H7 (cell line): ENCODE measurements at regions not wholly inside any gene's neighbourhood (a gene's known extent, or its start where the extent isn't known, plus 50 kb on each side); places are given as distances from the start of the nearest gene placed in this dataset.
A peak's percentile ranks its signal among the peaks of the same experiment; 100 is the strongest.
"Not testable (repeated sequence)": the region's sequence is repeated elsewhere in the genome, so short reads cannot be mapped to it uniquely, and the experiment has no call there.

ENCODE experiments used
- DNase-seq: peaks from one replicate; pipeline ENCODE4 v3.0.0; 2012
- H3K27me3 ChIP-seq: 2 replicates; pipeline ENCODE4 v1.6.0; 2011; ENCODE audit warnings: mild to moderate bottlenecking, low read length; ENCODE audit not compliant: control insufficient read depth, insufficient read depth
- H3K36me3 ChIP-seq: replicated peaks from 2 replicates; pipeline ENCODE4 v1.5.1; 2011; ENCODE audit warnings: low read length; ENCODE audit not compliant: control insufficient read depth, insufficient read depth
- H3K4me3 ChIP-seq: 2 replicates; pipeline ENCODE4 v1.5.1; 2011; ENCODE audit warnings: low read depth, mild to moderate bottlenecking, control low read depth, low read length, moderate library complexity; ENCODE audit not compliant: insufficient read depth

DNA sequence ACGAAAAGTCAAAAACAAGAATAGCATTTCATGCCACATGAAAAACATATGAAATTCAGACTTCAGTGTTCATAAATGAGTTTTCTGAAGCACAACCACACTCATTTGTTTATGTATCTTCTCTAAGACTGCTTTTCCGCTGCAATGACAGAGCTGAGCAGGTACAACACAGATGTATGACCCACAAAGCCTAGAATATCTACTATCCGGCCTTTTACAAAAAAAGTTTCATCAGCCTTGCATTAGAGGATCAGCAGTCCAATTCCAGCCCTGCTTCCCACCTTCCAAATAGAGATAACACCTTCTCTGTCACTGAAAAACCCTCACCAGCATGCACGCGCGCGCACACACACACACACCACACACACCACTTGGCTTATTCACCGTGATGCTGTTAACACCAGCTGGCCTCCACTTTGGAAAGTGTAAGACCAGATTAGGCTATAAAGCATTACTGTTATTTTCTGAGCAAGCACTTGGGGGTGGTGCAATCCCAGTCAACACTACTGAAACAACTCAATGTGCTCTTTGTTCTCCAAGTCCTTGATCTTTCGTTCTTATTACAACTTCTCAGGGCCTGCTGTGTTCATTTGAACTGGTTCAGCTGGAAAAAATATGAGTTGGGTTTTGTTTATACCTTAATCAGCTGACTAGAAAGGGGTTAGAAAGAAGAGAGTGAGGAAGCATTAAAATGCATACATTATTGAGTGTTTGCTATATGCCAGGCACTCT, 90.0 kb downstream of the GLUL start:
- Histone ChIP-seq H3K4me3 (no peak overlapping the region), H3K27me3 (no peaks in the 10 kb centered on the region), H3K36me3 (no peaks in the 10 kb centered on the region)
- DNase-seq, result peak; percentile 32

GRCh38 chr1:182301026-182301436, 90.6 kb downstream of the GLUL start:
- no peaks in the 10 kb centered on the region for H3K36me3 ChIP-seq
- no peak for DNase-seq
- no peaks in the 10 kb centered on the region for H3K27me3 ChIP-seq
- H3K4me3 ChIP-seq, result no peak overlapping the region

DNA sequence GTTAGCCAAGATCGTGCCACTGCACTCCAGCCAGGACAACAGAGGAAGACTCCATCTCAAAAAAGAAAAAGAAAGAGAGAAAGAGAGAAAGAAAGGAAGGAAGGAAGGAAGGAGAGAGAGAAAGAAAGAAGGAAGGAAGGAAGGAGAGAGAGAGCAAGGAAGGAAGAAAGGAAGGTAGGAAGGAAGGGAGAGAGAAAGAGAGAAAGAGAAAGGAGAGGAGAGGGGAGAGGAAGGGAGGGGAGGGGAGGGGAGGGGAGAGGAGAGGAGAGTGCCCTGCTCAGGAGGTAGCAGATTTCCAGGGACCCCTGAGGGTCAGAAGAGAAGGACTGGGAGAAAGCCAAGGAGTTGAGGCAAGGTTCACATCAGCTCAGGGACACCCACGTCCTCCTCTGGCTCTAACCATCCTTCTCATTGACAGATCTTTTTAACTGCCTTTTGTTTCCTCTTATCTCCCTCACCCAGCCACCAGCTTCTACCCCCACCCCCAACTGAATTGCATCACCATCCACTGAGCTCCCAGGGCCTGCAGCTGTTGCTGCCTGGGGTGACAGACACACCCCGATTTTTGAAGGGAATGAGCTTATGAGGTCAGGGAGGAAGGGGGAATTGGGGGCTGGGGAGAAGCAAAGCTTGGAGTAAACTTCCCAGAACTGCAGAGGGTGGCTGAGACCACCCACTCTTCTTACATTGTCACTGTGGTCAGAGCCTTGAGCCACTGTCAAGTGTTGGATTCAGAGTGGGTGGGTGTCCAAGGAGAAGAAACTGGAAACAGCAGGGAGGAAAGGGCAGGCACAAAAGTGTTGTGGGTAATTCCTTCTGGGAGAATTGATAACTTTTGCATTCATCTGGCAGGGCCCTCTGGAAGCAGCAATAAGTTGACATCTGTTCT, 91.6 kb downstream of the GLUL start:
- Histone ChIP-seq H3K4me3 (no peak overlapping the region), H3K36me3 (no peaks in the 10 kb centered on the region), H3K27me3 (no peaks in the 10 kb centered on the region)
- peak; percentile 37 for DNase-seq

DNA sequence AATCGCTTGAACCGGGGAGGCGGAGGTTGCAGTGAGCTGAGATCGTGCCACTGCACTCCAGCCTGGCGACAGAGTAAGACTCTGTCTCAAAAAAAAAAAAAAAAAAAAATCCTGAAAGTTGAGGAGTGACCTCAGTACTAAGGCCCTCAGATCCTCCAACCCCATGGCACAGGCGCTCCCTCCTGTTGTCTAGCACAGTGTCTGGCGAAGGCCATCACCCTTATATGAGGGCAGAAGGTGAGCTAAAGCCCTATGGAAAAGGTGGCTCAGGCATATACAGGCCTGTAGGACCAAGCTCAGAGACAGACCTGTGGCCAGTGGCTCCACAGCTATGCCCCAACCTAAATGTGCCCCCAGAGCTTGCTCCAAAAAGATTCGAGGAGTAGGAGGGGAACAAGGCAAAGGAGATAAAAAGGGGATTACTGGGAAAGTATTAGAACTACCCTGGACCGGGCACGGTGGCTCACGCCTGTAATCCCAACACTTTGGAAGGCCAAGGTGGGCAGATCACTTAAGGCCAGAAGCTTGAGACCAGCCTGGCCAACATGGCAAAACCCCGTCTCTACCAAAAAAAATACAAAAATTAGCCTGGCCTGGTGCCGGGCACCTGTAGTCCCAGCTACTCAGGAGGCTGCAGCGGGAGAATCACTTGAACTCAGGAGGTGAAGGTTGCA, 92.4 kb downstream of the GLUL start:
- H3K27me3 ChIP-seq, H3K4me3 ChIP-seq, H3K36me3 ChIP-seq, DNase-seq: not testable (repeated sequence)

- DNase-seq, result no peak
- H3K36me3 ChIP-seq, result no peaks in the 10 kb centered on the region
- H3K27me3 ChIP-seq, result no peaks in the 10 kb centered on the region
- no peak overlapping the region for H3K4me3 ChIP-seq
Measured at GRCh38 chr1:182297335-182297734, 94.3 kb downstream of the GLUL start.

- no peak overlapping the region for H3K4me3 ChIP-seq
- no peaks in the 10 kb centered on the region for H3K36me3 ChIP-seq
- no peaks in the 10 kb centered on the region for H3K27me3 ChIP-seq
- DNase-seq, result no peak
Measured at GRCh38 chr1:182295697-182296096, 95.9 kb downstream of the GLUL start.

DNA sequence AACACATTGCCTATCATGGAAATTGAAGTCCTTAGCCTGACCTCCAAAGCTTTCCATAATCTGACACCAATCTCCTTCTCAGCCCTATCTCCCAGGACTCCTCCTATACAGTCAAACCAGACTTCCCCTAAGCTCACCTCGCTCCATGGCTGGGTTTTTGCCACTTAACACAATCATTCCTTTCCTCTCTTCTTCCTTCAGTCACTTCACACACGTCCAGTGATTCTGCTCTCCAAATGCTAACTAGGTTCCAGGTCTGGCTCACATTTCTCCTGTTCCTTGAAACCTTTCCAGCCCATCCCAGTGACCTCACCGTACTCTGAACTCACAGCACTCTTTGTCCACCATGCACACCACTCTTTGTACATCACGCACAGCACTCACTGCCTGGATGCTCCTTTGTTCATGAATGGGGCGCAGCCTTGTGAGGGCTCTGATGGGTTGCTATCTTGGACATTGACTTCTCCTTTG, 98.4 kb downstream of the GLUL start:
- Histone ChIP-seq H3K27me3 (no peaks in the 10 kb centered on the region), H3K36me3 (no peaks in the 10 kb centered on the region), H3K4me3 (no peak overlapping the region)
- no peak for DNase-seq

- no peaks in the 10 kb centered on the region for H3K27me3 ChIP-seq
- no peak for DNase-seq
- H3K36me3 ChIP-seq, result no peaks in the 10 kb centered on the region
- no peak overlapping the region for H3K4me3 ChIP-seq
Measured at GRCh38 chr1:182292193-182292741, 99.3 kb downstream of the GLUL start.

DNA sequence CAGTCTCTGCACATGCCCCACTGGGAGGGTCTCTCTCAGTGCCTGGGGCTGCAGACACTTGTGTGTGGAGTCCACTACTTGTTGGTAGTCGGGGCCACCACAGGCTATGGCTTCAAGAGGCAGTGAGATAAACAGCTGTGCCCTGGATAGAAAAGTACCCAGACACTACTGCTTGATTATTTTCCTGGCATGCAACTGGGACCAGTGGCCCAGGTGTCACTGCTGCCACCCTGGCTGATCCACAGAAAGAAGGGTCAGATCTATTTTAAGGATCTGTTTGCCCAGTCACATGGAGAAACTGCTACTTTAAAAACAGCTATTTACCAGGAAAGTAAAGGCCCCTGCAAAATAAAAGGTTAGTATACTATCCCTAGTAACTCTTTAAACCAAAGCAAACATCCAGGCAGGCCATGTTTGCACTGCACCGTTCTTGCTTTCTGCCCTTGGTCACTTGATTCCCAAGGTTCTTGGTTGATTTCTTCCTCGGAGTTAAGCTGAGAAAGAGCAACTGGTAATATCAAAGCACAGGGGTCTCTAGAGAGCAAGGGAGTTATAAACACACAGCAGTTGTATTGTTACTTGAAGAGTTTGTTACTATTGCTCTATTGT, 99.9 kb downstream of the GLUL start:
- Histone ChIP-seq H3K27me3 (no peaks in the 10 kb centered on the region), H3K36me3 (no peaks in the 10 kb centered on the region), H3K4me3 (no peak overlapping the region)
- no peak for DNase-seq

GRCh38 chr1:182288749-182289604, 102.6 kb downstream of the GLUL start:
- Histone ChIP-seq H3K4me3 (no peak overlapping the region), H3K27me3 (no peaks in the 10 kb centered on the region), H3K36me3 (no peaks in the 10 kb centered on the region)
- no peak for DNase-seq

- no peak for DNase-seq
- H3K36me3 ChIP-seq, result no peaks in the 10 kb centered on the region
- H3K4me3 ChIP-seq, result no peak overlapping the region
- no peaks in the 10 kb centered on the region for H3K27me3 ChIP-seq
Measured at GRCh38 chr1:182286761-182287160, 104.8 kb downstream of the GLUL start.

- no peak for DNase-seq
- H3K4me3 ChIP-seq, result no peak overlapping the region
- no peaks in the 10 kb centered on the region; the same call in 1 of the 2 replicates for H3K27me3 ChIP-seq
- no peaks in the 10 kb centered on the region for H3K36me3 ChIP-seq
Measured at GRCh38 chr1:182283746-182284544, 107.6 kb downstream of the GLUL start.

- no peak for DNase-seq
- H3K36me3 ChIP-seq, result no peaks in the 10 kb centered on the region
- no peak overlapping the region for H3K4me3 ChIP-seq
- no peaks in the 10 kb centered on the region; the same call in 1 of the 2 replicates for H3K27me3 ChIP-seq
Measured at GRCh38 chr1:182281541-182281940, 110.0 kb downstream of the GLUL start.
